Activated CD8-positive, alpha-beta memory T cell treated with anti-CD3 and anti-CD28 coated beads, Interleukin-2, amount 50 U/mL, for 1 hour (primary cell): ENCODE measurements at regions not wholly inside any gene's neighbourhood (a gene's known extent, or its start where the extent isn't known, plus 50 kb on each side); places are given as distances from the start of the nearest gene placed in this dataset.

Source experiments
- DNase-seq: peaks from one replicate; pipeline ENCODE4 v3.0.0-alpha.2; 2020; ENCODE audit errors: extremely low read depth

- no peak for DNase-seq
These were observed 144.0 kb upstream of the RET start for GRCh38 chr10:42932735-42933447.

- DNase-seq: peak; percentile 36
These were observed 143.2 kb upstream of the RET start for GRCh38 chr10:42933448-42934340.

- DNase-seq: no peak
These were observed 142.5 kb upstream of the RET start for GRCh38 chr10:42934351-42934811.

GRCh38 chr10:42934842-42935241 lies 142.0 kb upstream of the RET start:
- no peak for DNase-seq

- DNase-seq: no peak
These were observed 141.4 kb upstream of the RET start for GRCh38 chr10:42935466-42935865.

GRCh38 chr10:42936580-42936979 lies 140.3 kb upstream of the RET start:
- DNase-seq: no peak

GRCh38 chr10:42937048-42937447 lies 139.8 kb upstream of the RET start:
- DNase-seq: no peak

GRCh38 chr10:42937649-42938180 lies 139.2 kb upstream of the RET start:
- no peak for DNase-seq

GRCh38 chr10:42938351-42938750 lies 138.5 kb upstream of the RET start:
- no peak for DNase-seq

GRCh38 chr10:42939237-42939636 lies 137.6 kb upstream of the RET start:
- DNase-seq: no peak

GRCh38 chr10:42939685-42940366 lies 137.0 kb upstream of the RET start:
- no peak for DNase-seq

GRCh38 chr10:42940487-42941294 lies 136.2 kb upstream of the RET start:
- DNase-seq: no peak

GRCh38 chr10:42941295-42941644 lies 135.6 kb upstream of the RET start:
- no peak for DNase-seq

- no peak for DNase-seq
These were observed 135.1 kb upstream of the RET start for GRCh38 chr10:42941790-42942189.

GRCh38 chr10:42942279-42942950 lies 134.5 kb upstream of the RET start:
- no peak for DNase-seq

GRCh38 chr10:42943025-42943818 lies 133.6 kb upstream of the RET start:
- DNase-seq: no peak

GRCh38 chr10:42948040-42948439 lies 128.8 kb upstream of the RET start:
- no peak for DNase-seq

- no peak for DNase-seq
These were observed 127.6 kb upstream of the RET start for GRCh38 chr10:42949287-42949686.

GRCh38 chr10:42950606-42951485 lies 126.0 kb upstream of the RET start:
- no peak for DNase-seq
